H9 (cell line): ENCODE measurements at regions not wholly inside any gene's neighbourhood (a gene's known extent, or its start where the extent isn't known, plus 50 kb on each side); places are given as distances from the start of the nearest gene placed in this dataset.
"Not testable (repeated sequence)": the region's sequence is repeated elsewhere in the genome, so short reads cannot be mapped to it uniquely, and the experiment has no call there.

Source experiments
- DNase-seq: peaks from one replicate; pipeline ENCODE4 v3.0.0-alpha.2; 2017
- H2AFZ ChIP-seq: one replicate; pipeline ENCODE4 v1.6.1; 2013; ENCODE audit warnings: mild to moderate bottlenecking, low read length, control low read depth, moderate library complexity
- H2AK5ac ChIP-seq: 2 replicates; pipeline ENCODE4 v1.6.1; 2013; ENCODE audit warnings: low read length, control low read depth, mixed read lengths; ENCODE audit not compliant: insufficient read length
- H2BK120ac ChIP-seq: one replicate; pipeline ENCODE4 v1.6.1; 2013; ENCODE audit warnings: low read depth, mild to moderate bottlenecking, low read length, control low read depth, inconsistent platforms; ENCODE audit not compliant: poor library complexity, severe bottlenecking
- H2BK12ac ChIP-seq: 2 replicates; pipeline ENCODE4 v1.6.1; 2013; ENCODE audit warnings: low read length, control low read depth, mixed read lengths, low read depth; ENCODE audit not compliant: insufficient read length
- H2BK15ac ChIP-seq: 2 replicates; pipeline ENCODE4 v1.6.1; 2013; ENCODE audit warnings: low read depth, low read length, control low read depth
- H2BK20ac ChIP-seq: one replicate; pipeline ENCODE4 v1.6.1; 2013; ENCODE audit warnings: low read depth, mild to moderate bottlenecking, low read length, control low read depth, inconsistent platforms; ENCODE audit not compliant: poor library complexity, severe bottlenecking
- H2BK5ac ChIP-seq: 2 replicates; pipeline ENCODE4 v1.6.1; 2013; ENCODE audit warnings: low read length, control low read depth, mixed read lengths; ENCODE audit not compliant: insufficient read length
- H3K14ac ChIP-seq: 2 replicates; pipeline ENCODE4 v1.6.1; 2013; ENCODE audit warnings: low read length, control low read depth; ENCODE audit not compliant: insufficient read depth
- H3K18ac ChIP-seq: 2 replicates; pipeline ENCODE4 v1.6.1; 2013; ENCODE audit warnings: low read depth, mild to moderate bottlenecking, mixed read lengths, low read length, control low read depth; ENCODE audit not compliant: insufficient read length
- H3K23ac ChIP-seq: 2 replicates; pipeline ENCODE4 v1.6.1; 2013; ENCODE audit warnings: low read length, control low read depth, mixed read lengths, low read depth; ENCODE audit not compliant: insufficient read length
- H3K23me2 ChIP-seq: 2 replicates; pipeline ENCODE4 v1.6.1; 2013; ENCODE audit warnings: low read depth, mild to moderate bottlenecking, mixed read lengths, low read length, control low read depth; ENCODE audit not compliant: insufficient read length, poor library complexity, severe bottlenecking
- H3K27ac ChIP-seq: 2 replicates; pipeline ENCODE4 v1.5.1; 2013; ENCODE audit warnings: low read length, control low read depth, mixed read lengths, low read depth; ENCODE audit not compliant: insufficient read length
- H3K27me3 ChIP-seq: 2 replicates; pipeline ENCODE4 v1.6.1; 2013; ENCODE audit warnings: low read length, control low read depth, inconsistent platforms; ENCODE audit not compliant: insufficient read depth
- H3K4ac ChIP-seq: 2 replicates; pipeline ENCODE4 v1.6.1; 2013; ENCODE audit warnings: low read depth, mild to moderate bottlenecking, control low read depth, inconsistent platforms, low read length, moderate library complexity
- H3K4me1 ChIP-seq: 2 replicates; pipeline ENCODE4 v1.6.1; 2013; ENCODE audit warnings: low read length, control low read depth, inconsistent platforms; ENCODE audit not compliant: insufficient read depth
- H3K4me2 ChIP-seq: 2 replicates; pipeline ENCODE4 v1.6.1; 2013; ENCODE audit warnings: low read length, control low read depth, mixed read lengths; ENCODE audit not compliant: insufficient read length, insufficient read depth
- H3K56ac ChIP-seq: 2 replicates; pipeline ENCODE4 v1.6.1; 2013; ENCODE audit warnings: low read depth, mild to moderate bottlenecking, mixed read lengths, low read length, control low read depth; ENCODE audit not compliant: insufficient read length
- H3K79me1 ChIP-seq: 2 replicates; pipeline ENCODE4 v1.6.1; 2013; ENCODE audit warnings: low read depth, mild to moderate bottlenecking, moderate library complexity, low read length, control low read depth, inconsistent platforms; ENCODE audit not compliant: insufficient read depth, poor library complexity, severe bottlenecking
- H3K79me2 ChIP-seq: 2 replicates; pipeline ENCODE4 v1.6.1; 2013; ENCODE audit warnings: low read length, control low read depth, inconsistent platforms; ENCODE audit not compliant: insufficient read depth
- H3K9ac ChIP-seq: 2 replicates; pipeline ENCODE4 v1.6.1; 2013; ENCODE audit warnings: low read length, control low read depth, mixed read lengths; ENCODE audit not compliant: insufficient read length; ENCODE audit errors: extremely low read depth
- H3K9me3 ChIP-seq: one replicate; pipeline ENCODE4 v1.6.1; 2013; ENCODE audit warnings: low read depth, low read length, inconsistent platforms; ENCODE audit not compliant: control insufficient read depth
- H3T11ph ChIP-seq: one replicate; pipeline ENCODE4 v1.6.1; 2013; ENCODE audit warnings: mild to moderate bottlenecking, low read length, control low read depth, inconsistent platforms
- H4K20me1 ChIP-seq: one replicate; pipeline ENCODE4 v1.6.1; 2013; ENCODE audit not compliant: control insufficient read depth, insufficient read length, insufficient read depth
- H4K5ac ChIP-seq: 2 replicates; pipeline ENCODE4 v1.6.1; 2013; ENCODE audit warnings: low read depth, mild to moderate bottlenecking, mixed read lengths, low read length, control low read depth; ENCODE audit not compliant: insufficient read length
- H4K8ac ChIP-seq: replicated peaks from 2 replicates; pipeline ENCODE4 v1.6.1; 2013; ENCODE audit warnings: low read length, control low read depth, mixed read lengths, low read depth; ENCODE audit not compliant: insufficient read length
- H4K91ac ChIP-seq: 2 replicates; pipeline ENCODE4 v1.6.1; 2013; ENCODE audit warnings: low read depth, mild to moderate bottlenecking, moderate library complexity, mixed read lengths, low read length, control low read depth; ENCODE audit not compliant: insufficient read length
- H3K27ac Mint-ChIP-seq, 3 experiments: 2 replicates in 2 of 3; 3 replicates in 1 of 3; pipeline ENCODE4 v1.8.0; 2020 to 2021; ENCODE audit warnings: mixed read lengths in 3 of 3, mild to moderate bottlenecking in 1 of 3, moderate library complexity in 1 of 3
- H3K27me3 Mint-ChIP-seq: 2 replicates; pipeline ENCODE4 v1.8.0; 2021; ENCODE audit warnings: low read depth, mild to moderate bottlenecking, moderate library complexity, mixed read lengths
- H3K36me3 Mint-ChIP-seq, 3 experiments: 2 replicates in 2 of 3; 3 replicates in 1 of 3; pipeline ENCODE4 v1.8.0; 2020 to 2021; ENCODE audit warnings: low read depth in 3 of 3, mixed read lengths in 3 of 3; ENCODE audit not compliant: insufficient read depth in 1 of 3
- H3K4me1 Mint-ChIP-seq, 2 experiments: 2 replicates each; pipeline ENCODE4 v1.8.0; 2020; ENCODE audit warnings: mixed read lengths in 2 of 2
- H3K4me3 Mint-ChIP-seq, 2 experiments: 2 replicates in 1 of 2; 3 replicates in 1 of 2; pipeline ENCODE4 v1.8.0; 2020 to 2021; ENCODE audit warnings: mild to moderate bottlenecking in 2 of 2, mixed read lengths in 2 of 2, moderate library complexity in 1 of 2
- H3K9me3 Mint-ChIP-seq, 2 experiments: 2 replicates in 1 of 2; 3 replicates in 1 of 2; pipeline ENCODE4 v1.8.0; 2020; ENCODE audit warnings: mild to moderate bottlenecking in 2 of 2, mixed read lengths in 2 of 2, moderate library complexity in 1 of 2
- WGBS: extraction: QIAGEN DNeasy Blood & Tissue Kit; methylation state at CpG from one replicate; pipeline ENCODE4 v1.1.7; 2013; ENCODE audit warnings: missing lambda C conversion rate, low lambda C conversion rate, mixed read lengths; ENCODE audit not compliant: insufficient read length; ENCODE audit errors: extremely low coverage; 5-methylcytosine and 5-hydroxymethylcytosine counted together
- TF ChIP-seq, protein P1 (sequence below): fragments of 200-600 bp; sonication (generic); conservative IDR thresholded peaks from 3 replicates; pipeline ENCODE4 v1.8.0; 2021; ENCODE audit warnings: antibody characterized with exemption, mild to moderate bottlenecking

DNA sequence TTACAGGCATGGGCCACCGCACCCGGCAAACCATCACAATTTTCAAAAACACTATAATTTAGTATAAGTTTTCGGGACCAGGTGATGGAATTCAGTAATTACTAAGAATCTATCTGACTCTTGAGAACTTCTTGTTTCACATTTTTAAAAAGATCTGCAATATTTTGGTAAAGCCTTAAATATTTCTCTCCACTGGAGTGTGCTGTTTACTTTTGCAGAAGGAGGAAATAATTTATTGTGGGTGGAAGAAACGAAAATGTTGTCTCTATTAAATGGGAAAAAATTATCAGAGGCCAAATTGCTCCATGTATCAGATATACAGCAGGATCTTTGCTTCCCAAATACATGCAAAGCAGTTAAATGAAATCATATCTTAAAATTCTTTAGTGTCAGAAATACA is 566.8 kb upstream of the CYLC2 start:
- no peak overlapping the region for H3K56ac ChIP-seq
- no peaks in the 10 kb centered on the region for H3K79me1 ChIP-seq
- no peak overlapping the region for H4K5ac ChIP-seq
- H3K9me3 Mint-ChIP-seq = no peaks in the 10 kb centered on the region
- no peaks in the 10 kb centered on the region for H3K4me1 Mint-ChIP-seq
- H3K4me2 ChIP-seq = no peak overlapping the region
- H4K20me1 ChIP-seq = no peaks in the 10 kb centered on the region
- H3K14ac ChIP-seq = no peak overlapping the region
- no peak overlapping the region for H3K18ac ChIP-seq
- H3K79me2 ChIP-seq = no peaks in the 10 kb centered on the region
- no peak overlapping the region for H4K91ac ChIP-seq
- no peak overlapping the region for H3K27ac Mint-ChIP-seq
- no peak overlapping the region for H2BK5ac ChIP-seq
- H3K36me3 Mint-ChIP-seq = no peaks in the 10 kb centered on the region
- WGBS = no CpG with 5 or more reads among the region's 4 CpGs
- no peak overlapping the region for H2AK5ac ChIP-seq
- H2BK20ac ChIP-seq = no peak overlapping the region
- H2AFZ ChIP-seq = no peak overlapping the region
- H3K4me3 Mint-ChIP-seq = no peak overlapping the region
- no peak overlapping the region for H3K4ac ChIP-seq
- no peak for DNase-seq
- H3K27me3 Mint-ChIP-seq = peaks cover 3% of the 10 kb centered on the region; the same call in 1 of the 2 replicates
- H3K27ac ChIP-seq = no peak overlapping the region
- TF ChIP-seq, protein P1, sequence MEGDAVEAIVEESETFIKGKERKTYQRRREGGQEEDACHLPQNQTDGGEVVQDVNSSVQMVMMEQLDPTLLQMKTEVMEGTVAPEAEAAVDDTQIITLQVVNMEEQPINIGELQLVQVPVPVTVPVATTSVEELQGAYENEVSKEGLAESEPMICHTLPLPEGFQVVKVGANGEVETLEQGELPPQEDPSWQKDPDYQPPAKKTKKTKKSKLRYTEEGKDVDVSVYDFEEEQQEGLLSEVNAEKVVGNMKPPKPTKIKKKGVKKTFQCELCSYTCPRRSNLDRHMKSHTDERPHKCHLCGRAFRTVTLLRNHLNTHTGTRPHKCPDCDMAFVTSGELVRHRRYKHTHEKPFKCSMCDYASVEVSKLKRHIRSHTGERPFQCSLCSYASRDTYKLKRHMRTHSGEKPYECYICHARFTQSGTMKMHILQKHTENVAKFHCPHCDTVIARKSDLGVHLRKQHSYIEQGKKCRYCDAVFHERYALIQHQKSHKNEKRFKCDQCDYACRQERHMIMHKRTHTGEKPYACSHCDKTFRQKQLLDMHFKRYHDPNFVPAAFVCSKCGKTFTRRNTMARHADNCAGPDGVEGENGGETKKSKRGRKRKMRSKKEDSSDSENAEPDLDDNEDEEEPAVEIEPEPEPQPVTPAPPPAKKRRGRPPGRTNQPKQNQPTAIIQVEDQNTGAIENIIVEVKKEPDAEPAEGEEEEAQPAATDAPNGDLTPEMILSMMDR = no peak
- H2BK120ac ChIP-seq = no peak overlapping the region
- no peak overlapping the region for H4K8ac ChIP-seq
- H3K9ac ChIP-seq = no peak overlapping the region
- H2BK12ac ChIP-seq = no peak overlapping the region
- H3K9me3 ChIP-seq = no peaks in the 10 kb centered on the region
- no peaks in the 10 kb centered on the region for H3K23me2 ChIP-seq
- H3T11ph ChIP-seq = no peak overlapping the region
- no peak overlapping the region for H3K23ac ChIP-seq
- peaks cover 1% of the 10 kb centered on the region; the same call in 1 of the 2 replicates for H3K27me3 ChIP-seq
- H2BK15ac ChIP-seq = no peak overlapping the region
- no peaks in the 10 kb centered on the region for H3K4me1 ChIP-seq

DNA sequence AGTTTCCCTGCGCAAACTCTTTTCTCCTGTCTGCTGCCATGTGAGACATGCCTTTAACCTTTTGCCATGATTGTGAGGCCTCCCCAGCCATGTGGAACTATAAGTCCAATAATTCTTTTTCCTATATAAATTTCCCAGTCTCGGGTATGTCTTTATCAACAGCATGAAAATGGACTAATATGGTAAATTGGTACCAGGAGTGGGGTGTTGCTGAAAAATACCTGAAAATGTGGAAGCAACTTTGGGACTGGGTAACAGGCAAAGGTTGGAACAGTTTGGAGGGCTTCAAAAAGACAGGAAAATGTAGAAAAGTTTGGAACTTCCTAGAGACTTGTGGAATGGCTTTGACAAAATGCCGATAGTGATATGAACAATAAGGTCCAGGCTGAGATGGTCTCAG is 578.9 kb upstream of the CYLC2 start:
- H4K8ac ChIP-seq, H3K9ac ChIP-seq, H4K5ac ChIP-seq, H4K20me1 ChIP-seq, H3K27me3 Mint-ChIP-seq, H3K79me1 ChIP-seq, H2BK120ac ChIP-seq, H3K14ac ChIP-seq, H3K4me1 Mint-ChIP-seq, H3K4me1 ChIP-seq, H2BK12ac ChIP-seq, H3K27me3 ChIP-seq, H3K23me2 ChIP-seq, H2BK5ac ChIP-seq, H3K79me2 ChIP-seq, H3K4me3 Mint-ChIP-seq, H3K23ac ChIP-seq, H3K4me2 ChIP-seq, H4K91ac ChIP-seq, H2AK5ac ChIP-seq, H3K9me3 ChIP-seq, H3K18ac ChIP-seq, H3K27ac ChIP-seq, H3T11ph ChIP-seq, DNase-seq, H3K4ac ChIP-seq, H2BK20ac ChIP-seq, H3K56ac ChIP-seq, H2BK15ac ChIP-seq, H3K27ac Mint-ChIP-seq, H2AFZ ChIP-seq: not testable (repeated sequence)
- peaks cover 12 to 31% (median 14%) of the 10 kb centered on the region in 3 experiments for H3K36me3 Mint-ChIP-seq
- WGBS = no CpG with 5 or more reads among the region's 3 CpGs
- H3K9me3 Mint-ChIP-seq = peaks cover 36 to 39% of the 10 kb centered on the region in 2 experiments
